ENCODE measurements at regions not wholly inside any gene's neighbourhood (a gene's known extent, or its start where the extent isn't known, plus 50 kb on each side); places are given as distances from the start of the nearest gene placed in this dataset.

DNA sequence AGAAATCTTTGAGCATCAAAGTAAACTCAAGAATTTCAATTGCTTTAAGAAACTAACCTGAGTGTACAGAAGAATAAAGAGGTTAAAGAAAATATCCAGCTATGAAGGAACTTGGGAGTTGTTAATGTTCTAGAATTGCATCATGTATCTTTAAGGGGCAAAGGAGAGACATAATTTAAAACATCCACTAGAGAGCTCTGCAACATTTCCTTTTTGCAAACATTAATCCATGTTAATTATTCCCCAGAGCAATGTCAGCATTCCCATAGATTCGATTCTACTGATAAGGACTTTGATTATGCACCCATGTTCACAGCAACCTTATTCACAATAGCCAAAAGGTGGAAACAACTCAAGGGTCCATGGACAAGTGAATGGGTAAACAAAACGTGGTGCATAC is 80.2 kb upstream of the SORBS2 start:
- Histone ChIP-seq H4K20me1 (ENCODE audit: insufficient read depth, low read length) (no peaks in the 10 kb centered on the region), H3K4me3 (ENCODE audit: low read depth, low read length, poor library complexity, severe bottlenecking) (no peak overlapping the region), H3K4me2 (ENCODE audit: low read length) (no peak overlapping the region), H3K9ac (ENCODE audit: low read length) (no peak overlapping the region), H3K9me2 (ENCODE audit: low read depth, low read length) (no peaks in the 10 kb centered on the region), H3K36me3 (ENCODE audit: insufficient read depth, low read length) (no peaks in the 10 kb centered on the region; the same call in 1 of the 2 replicates), H3F3A (ENCODE audit: insufficient read depth, low read length) (no peaks in the 10 kb centered on the region), H3K79me2 (ENCODE audit: insufficient read depth, low read length) (no peaks in the 10 kb centered on the region), H3K27ac (ENCODE audit: low read depth, low read length, poor library complexity, severe bottlenecking) (no peak overlapping the region), H3K4me1 (ENCODE audit: insufficient read depth, low read length, severe bottlenecking) (peaks cover 13% of the 10 kb centered on the region), H3K27me3 (ENCODE audit: insufficient read depth, low read length) (no peaks in the 10 kb centered on the region), H2AFZ (ENCODE audit: low read length) (no peak overlapping the region), H3K9me3 (ENCODE audit: low read length) (peaks cover 2% of the 10 kb centered on the region; the same call in 1 of the 2 replicates)
- TF ChIP-seq, protein P1, sequence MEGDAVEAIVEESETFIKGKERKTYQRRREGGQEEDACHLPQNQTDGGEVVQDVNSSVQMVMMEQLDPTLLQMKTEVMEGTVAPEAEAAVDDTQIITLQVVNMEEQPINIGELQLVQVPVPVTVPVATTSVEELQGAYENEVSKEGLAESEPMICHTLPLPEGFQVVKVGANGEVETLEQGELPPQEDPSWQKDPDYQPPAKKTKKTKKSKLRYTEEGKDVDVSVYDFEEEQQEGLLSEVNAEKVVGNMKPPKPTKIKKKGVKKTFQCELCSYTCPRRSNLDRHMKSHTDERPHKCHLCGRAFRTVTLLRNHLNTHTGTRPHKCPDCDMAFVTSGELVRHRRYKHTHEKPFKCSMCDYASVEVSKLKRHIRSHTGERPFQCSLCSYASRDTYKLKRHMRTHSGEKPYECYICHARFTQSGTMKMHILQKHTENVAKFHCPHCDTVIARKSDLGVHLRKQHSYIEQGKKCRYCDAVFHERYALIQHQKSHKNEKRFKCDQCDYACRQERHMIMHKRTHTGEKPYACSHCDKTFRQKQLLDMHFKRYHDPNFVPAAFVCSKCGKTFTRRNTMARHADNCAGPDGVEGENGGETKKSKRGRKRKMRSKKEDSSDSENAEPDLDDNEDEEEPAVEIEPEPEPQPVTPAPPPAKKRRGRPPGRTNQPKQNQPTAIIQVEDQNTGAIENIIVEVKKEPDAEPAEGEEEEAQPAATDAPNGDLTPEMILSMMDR (IDR thresholded peaks at IDR 0.05; ENCODE audit: low read length), result no peak
- TF ChIP-seq EZH2 (IDR thresholded peaks at IDR 0.05; ENCODE audit: borderline replicate concordance, low read length), result no peak

DNA sequence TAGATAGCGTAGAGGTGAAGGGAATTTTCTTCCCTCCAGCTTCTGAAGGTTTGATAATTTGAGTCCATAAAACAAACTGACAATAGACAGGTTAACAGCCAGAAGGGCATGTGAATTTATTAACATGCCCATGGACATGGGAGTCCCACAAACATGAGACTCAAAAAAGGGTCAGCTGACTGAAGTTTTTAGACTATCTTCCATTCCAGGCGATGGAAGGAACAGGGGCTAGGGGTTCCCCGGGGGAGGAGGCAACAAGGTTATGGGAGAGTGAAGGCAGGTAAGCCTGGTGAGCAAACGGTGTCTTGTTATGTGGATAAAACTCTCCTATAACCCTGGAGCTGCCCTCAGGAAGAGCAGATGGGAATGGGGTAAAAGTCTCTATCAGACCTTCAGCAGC is 81.5 kb upstream of the SORBS2 start:
- H3K9me3 ChIP-seq (ENCODE audit: low read length), result no peaks in the 10 kb centered on the region; the same call in 1 of the 2 replicates

DNA sequence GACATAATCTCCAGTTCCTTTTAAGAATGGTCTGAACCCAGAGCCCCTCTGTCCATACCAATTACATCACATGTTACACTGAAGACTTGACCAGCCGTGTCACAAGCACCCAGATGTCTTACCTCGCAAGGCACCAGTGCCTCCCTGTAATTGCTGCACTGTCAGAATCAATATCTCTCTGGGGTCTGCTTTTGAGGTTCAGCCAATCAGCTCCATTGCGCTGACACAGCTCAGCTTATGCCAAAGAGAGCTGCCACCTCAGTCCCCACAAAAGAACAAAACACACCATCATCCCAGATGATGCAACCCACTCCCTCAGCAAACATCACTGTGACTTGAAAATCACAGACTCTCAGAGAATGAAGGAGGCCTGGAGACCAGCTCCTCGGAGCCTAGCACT is 82.5 kb upstream of the SORBS2 start:
- no peaks in the 10 kb centered on the region for H3K9me2 ChIP-seq (ENCODE audit: low read depth, low read length)
- no peaks in the 10 kb centered on the region; the same call in 1 of the 2 replicates for H3K9me3 ChIP-seq (ENCODE audit: low read length)
- TF ChIP-seq, protein P1 (IDR thresholded peaks at IDR 0.05; ENCODE audit: low read length), result no peak
- TF ChIP-seq EZH2 (IDR thresholded peaks at IDR 0.05; ENCODE audit: borderline replicate concordance, low read length), result no peak
- no peak overlapping the region for H2AFZ ChIP-seq (ENCODE audit: low read length)
- H3K4me2 ChIP-seq (ENCODE audit: low read length), result no peak overlapping the region
- H3K9ac ChIP-seq (ENCODE audit: low read length), result no peak overlapping the region
- no peaks in the 10 kb centered on the region for H3F3A ChIP-seq (ENCODE audit: insufficient read depth, low read length)
- H4K20me1 ChIP-seq (ENCODE audit: insufficient read depth, low read length), result no peaks in the 10 kb centered on the region
- H3K27ac ChIP-seq (ENCODE audit: low read depth, low read length, poor library complexity, severe bottlenecking), result no peak overlapping the region
- no peaks in the 10 kb centered on the region for H3K36me3 ChIP-seq (ENCODE audit: insufficient read depth, low read length)
- no peak overlapping the region for H3K4me3 ChIP-seq (ENCODE audit: low read depth, low read length, poor library complexity, severe bottlenecking)
- no peaks in the 10 kb centered on the region for H3K27me3 ChIP-seq (ENCODE audit: insufficient read depth, low read length)
- H3K79me2 ChIP-seq (ENCODE audit: insufficient read depth, low read length), result no peaks in the 10 kb centered on the region
- H3K4me1 ChIP-seq (ENCODE audit: insufficient read depth, low read length, severe bottlenecking), result peaks cover 27% of the 10 kb centered on the region

More for the DNA sequence above, 81.5 kb upstream of the SORBS2 start:
- Histone ChIP-seq H3K4me3 (ENCODE audit: low read depth, low read length, poor library complexity, severe bottlenecking) (no peak overlapping the region), H3K4me1 (ENCODE audit: insufficient read depth, low read length, severe bottlenecking) (peaks cover 19% of the 10 kb centered on the region), H3K27me3 (ENCODE audit: insufficient read depth, low read length) (no peaks in the 10 kb centered on the region), H4K20me1 (ENCODE audit: insufficient read depth, low read length) (no peaks in the 10 kb centered on the region), H3F3A (ENCODE audit: insufficient read depth, low read length) (no peaks in the 10 kb centered on the region), H3K4me2 (ENCODE audit: low read length) (no peak overlapping the region), H3K9ac (ENCODE audit: low read length) (no peak overlapping the region), H3K36me3 (ENCODE audit: insufficient read depth, low read length) (no peaks in the 10 kb centered on the region; the same call in 1 of the 2 replicates), H2AFZ (ENCODE audit: low read length) (no peak overlapping the region), H3K79me2 (ENCODE audit: insufficient read depth, low read length) (no peaks in the 10 kb centered on the region), H3K27ac (ENCODE audit: low read depth, low read length, poor library complexity, severe bottlenecking) (no peak overlapping the region), H3K9me2 (ENCODE audit: low read depth, low read length) (no peaks in the 10 kb centered on the region)
- TF ChIP-seq, protein P1 (IDR thresholded peaks at IDR 0.05; ENCODE audit: low read length), result no peak
- TF ChIP-seq EZH2 (IDR thresholded peaks at IDR 0.05; ENCODE audit: borderline replicate concordance, low read length), result no peak

All from OCI-LY1 (cell line).